Astrocyte of the cerebellum (primary cell): ENCODE measurements at regions not wholly inside any gene's neighbourhood (a gene's known extent, or its start where the extent isn't known, plus 50 kb on each side); places are given as distances from the start of the nearest gene placed in this dataset.

ENCODE experiments used
- DNase-seq: peaks from one replicate; pipeline ENCODE4 v3.0.0-alpha.2; 2011; ENCODE audit warnings: low read depth
- H3K4me3 ChIP-seq: 2 replicates; pipeline ENCODE4 v1.5.1; 2011; ENCODE audit warnings: mild to moderate bottlenecking, low read depth, low read length, moderate library complexity
- in situ Hi-C: cut with HindIII; loops from 2 replicates; pipeline ENCODE4 v1.10.0; 2017; ENCODE audit warnings: low sequenced_read_pairs
- TF ChIP-seq, protein P1 (sequence below): IDR thresholded peaks from 2 replicates; pipeline ENCODE4 v1.5.1; 2012; ENCODE audit warnings: low read length, low read depth, moderate library complexity, mild to moderate bottlenecking; ENCODE audit errors: missing control alignments

DNA sequence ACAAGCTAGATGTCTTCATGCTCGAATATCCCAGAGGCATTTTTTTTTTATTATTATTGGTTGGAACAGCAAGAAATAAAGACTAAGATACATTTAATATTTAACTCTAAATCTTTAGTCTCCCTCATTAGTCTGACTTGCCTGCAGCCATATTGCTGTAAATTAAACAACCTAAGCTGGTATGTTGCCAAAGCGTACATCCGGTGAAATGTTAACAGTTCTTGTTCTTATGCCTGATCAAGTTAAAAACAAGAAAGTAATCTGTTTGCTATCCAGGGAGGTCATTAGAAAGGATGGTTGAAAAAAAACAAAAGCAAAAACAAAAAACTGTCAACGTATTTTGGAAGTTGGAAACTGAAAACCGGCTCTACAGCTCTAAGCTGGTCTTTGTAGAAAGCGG is 125.9 kb upstream of the NABP1 start:
- H3K4me3 ChIP-seq, result no peak overlapping the region
- no peak for DNase-seq
- in situ Hi-C loops, result loop anchor here (25.0 kb wide), 1 partner anchor 260 kb away; no protein-coding TSS in a partner anchor
- TF ChIP-seq, protein P1, sequence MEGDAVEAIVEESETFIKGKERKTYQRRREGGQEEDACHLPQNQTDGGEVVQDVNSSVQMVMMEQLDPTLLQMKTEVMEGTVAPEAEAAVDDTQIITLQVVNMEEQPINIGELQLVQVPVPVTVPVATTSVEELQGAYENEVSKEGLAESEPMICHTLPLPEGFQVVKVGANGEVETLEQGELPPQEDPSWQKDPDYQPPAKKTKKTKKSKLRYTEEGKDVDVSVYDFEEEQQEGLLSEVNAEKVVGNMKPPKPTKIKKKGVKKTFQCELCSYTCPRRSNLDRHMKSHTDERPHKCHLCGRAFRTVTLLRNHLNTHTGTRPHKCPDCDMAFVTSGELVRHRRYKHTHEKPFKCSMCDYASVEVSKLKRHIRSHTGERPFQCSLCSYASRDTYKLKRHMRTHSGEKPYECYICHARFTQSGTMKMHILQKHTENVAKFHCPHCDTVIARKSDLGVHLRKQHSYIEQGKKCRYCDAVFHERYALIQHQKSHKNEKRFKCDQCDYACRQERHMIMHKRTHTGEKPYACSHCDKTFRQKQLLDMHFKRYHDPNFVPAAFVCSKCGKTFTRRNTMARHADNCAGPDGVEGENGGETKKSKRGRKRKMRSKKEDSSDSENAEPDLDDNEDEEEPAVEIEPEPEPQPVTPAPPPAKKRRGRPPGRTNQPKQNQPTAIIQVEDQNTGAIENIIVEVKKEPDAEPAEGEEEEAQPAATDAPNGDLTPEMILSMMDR, result no peak

DNA sequence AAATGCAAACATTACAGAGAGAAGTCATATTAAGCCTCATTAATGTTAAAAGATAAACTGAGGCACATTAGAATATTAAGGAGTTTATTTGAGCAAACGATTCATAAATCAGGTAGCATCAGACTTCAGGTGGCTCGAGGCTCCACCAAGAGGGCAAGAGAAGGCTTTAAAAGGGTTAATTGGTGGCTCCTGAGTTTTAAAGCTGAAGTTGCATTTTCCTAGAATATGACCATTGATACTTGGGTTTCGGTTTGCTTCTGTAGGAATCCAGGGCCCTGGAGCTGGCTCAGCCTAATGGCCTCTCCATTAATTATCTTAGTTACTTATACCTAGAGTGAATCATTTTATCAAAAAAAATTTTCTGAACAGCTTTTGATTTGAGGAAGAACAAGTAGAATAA is 123.7 kb upstream of the NABP1 start:
- TF ChIP-seq, protein P1, result no peak
- DNase-seq, result no peak
- in situ Hi-C loops, result loop anchor here (25.0 kb wide), 1 partner anchor 258 kb away; no protein-coding TSS in a partner anchor
- H3K4me3 ChIP-seq, result no peak overlapping the region

DNA sequence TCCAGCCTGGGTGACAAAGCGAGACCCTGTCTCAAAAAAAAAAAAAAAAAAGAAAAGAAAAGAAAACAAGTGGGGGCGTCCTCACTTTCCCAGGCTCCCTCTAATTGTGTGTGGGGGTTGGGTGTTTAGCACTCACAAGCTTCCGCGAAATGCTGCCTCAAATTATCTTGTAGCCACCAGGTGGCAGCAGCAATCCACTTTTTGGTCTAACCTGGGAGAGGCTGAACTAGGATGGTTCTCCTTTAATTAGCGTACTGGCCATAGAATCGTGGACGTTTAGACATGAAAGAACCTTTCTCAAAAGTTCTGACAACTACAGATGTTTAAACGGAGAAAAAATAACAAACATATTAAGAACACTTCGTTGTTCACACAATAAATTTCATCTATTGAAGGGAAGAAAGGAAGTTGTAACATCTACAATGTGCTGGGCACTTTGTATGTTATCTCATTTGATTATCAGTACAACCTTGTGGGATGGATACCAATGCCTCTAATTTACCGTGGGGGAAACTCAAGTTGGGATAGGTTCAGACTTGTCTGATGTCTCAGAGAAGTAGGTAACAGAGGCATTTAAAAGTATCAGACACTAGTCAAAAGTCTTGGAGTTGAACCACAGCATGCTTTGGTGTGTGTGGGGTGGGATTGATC is 122.7 kb upstream of the NABP1 start:
- in situ Hi-C loops, result loop anchor here (25.0 kb wide), 1 partner anchor 257 kb away; no protein-coding TSS in a partner anchor
- TF ChIP-seq, protein P1, result peak; percentile 68
- no peak overlapping the region for H3K4me3 ChIP-seq
- peak; percentile 77 for DNase-seq

DNA sequence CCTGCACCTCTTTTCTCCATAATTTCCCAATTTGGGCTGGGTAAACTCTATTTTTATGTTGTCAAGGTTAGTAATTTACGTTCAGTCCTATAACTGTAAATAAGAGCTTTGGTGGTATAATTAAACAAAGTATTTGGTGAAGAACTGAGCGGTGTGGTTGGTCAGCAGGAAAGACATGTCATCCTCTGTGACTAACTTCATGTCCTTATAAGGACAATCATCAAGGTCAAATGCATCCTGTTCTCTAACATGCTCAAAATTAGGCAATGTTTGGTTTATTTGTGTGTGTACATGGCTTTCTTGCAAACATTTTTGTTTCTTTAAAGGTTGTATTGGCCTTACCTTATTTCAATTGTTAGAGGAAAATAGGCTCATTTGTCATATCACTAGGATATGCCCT is 121.5 kb upstream of the NABP1 start:
- in situ Hi-C loops, result loop anchor here (25.0 kb wide), 1 partner anchor 256 kb away; no protein-coding TSS in a partner anchor
- H3K4me3 ChIP-seq, result no peak overlapping the region
- TF ChIP-seq, protein P1, result no peak
- DNase-seq, result no peak

DNA sequence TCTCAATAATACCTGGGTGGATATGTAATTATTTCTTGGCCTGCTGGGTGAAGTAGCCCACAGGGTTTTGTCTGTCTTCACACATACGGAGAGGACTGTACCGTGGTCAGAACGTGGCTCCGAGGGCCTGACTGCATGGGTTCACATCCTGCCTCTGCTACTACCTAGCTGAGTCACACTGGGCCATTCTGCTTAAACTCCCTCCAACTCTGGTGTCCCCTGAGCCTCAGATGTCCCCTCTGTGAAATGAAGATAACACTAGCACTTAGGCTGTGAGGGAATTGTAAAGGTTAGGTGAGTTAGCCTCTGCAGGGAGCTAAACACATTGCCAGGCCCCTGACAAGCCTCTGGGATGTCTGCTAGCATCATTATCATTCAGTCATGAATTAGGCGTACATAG is 120.1 kb upstream of the NABP1 start:
- no peak for DNase-seq
- H3K4me3 ChIP-seq, result no peak overlapping the region
- in situ Hi-C loops, result loop anchor here (25.0 kb wide), 1 partner anchor 254 kb away; no protein-coding TSS in a partner anchor
- TF ChIP-seq, protein P1, result no peak

DNA sequence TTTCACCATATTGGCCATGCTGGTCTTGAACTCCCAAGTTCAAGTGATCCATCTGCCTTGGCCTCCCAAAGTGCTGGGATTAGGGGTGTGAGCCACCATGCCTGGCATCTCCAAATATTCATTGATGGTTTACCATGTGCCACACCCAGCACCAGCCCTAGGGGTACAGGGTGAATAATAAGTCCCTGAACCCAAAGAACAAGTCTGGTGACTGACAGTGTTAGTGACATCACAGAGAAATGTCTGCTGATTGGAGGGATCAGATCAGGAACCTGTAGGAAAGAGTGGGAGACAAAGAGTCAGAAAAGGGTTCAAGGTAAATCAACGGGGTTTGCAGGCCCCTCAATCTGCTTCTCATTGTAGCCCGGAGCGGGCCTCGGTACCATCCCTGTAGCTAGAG is 118.4 kb upstream of the NABP1 start:
- no peak for DNase-seq
- in situ Hi-C loops, result loop anchor here (25.0 kb wide), 1 partner anchor 253 kb away; no protein-coding TSS in a partner anchor
- TF ChIP-seq, protein P1, result no peak
- no peak overlapping the region for H3K4me3 ChIP-seq
